Endodermal cell (in vitro differentiated cells): ENCODE measurements at regions not wholly inside any gene's neighbourhood (a gene's known extent, or its start where the extent isn't known, plus 50 kb on each side); places are given as distances from the start of the nearest gene placed in this dataset.

Experiments used
- DNase-seq: peaks from one replicate; pipeline ENCODE4 v3.0.0-alpha.2; 2017
- H3K27ac ChIP-seq: 2 replicates; pipeline ENCODE4 v1.5.1; 2013; ENCODE audit warnings: mild to moderate bottlenecking, low read depth, low read length, moderate library complexity
- H3K27me3 ChIP-seq: 2 replicates; pipeline ENCODE4 v1.6.1; 2013; ENCODE audit warnings: mild to moderate bottlenecking, low read length, moderate library complexity; ENCODE audit not compliant: insufficient read depth, control insufficient read depth, poor library complexity, severe bottlenecking
- H3K36me3 ChIP-seq: 2 replicates; pipeline ENCODE4 v1.7.0; 2013; ENCODE audit warnings: mild to moderate bottlenecking, low read length, moderate library complexity; ENCODE audit not compliant: control insufficient read depth, insufficient read depth
- H3K4me1 ChIP-seq: one replicate; pipeline ENCODE4 v1.7.0; 2013; ENCODE audit warnings: low read length; ENCODE audit not compliant: control insufficient read depth, insufficient read depth
- H3K4me3 ChIP-seq: 2 replicates; pipeline ENCODE4 v1.5.1; 2013; ENCODE audit warnings: mild to moderate bottlenecking, low read length, moderate library complexity
- H3K9ac ChIP-seq: 2 replicates; pipeline ENCODE4 v1.6.1; 2013; ENCODE audit warnings: mild to moderate bottlenecking, low read length, moderate library complexity; ENCODE audit not compliant: poor library complexity, severe bottlenecking; ENCODE audit errors: extremely low read depth
- H3K9me3 ChIP-seq: 2 replicates; pipeline ENCODE4 v1.6.1; 2013; ENCODE audit warnings: mild to moderate bottlenecking, low read length, moderate library complexity; ENCODE audit not compliant: control insufficient read depth
- H3K27ac Mint-ChIP-seq: 2 replicates; pipeline ENCODE4 v1.8.0; 2020; ENCODE audit warnings: mixed read lengths
- H3K27me3 Mint-ChIP-seq: 2 replicates; pipeline ENCODE4 v1.8.0; 2021; ENCODE audit warnings: mild to moderate bottlenecking, mixed read lengths; ENCODE audit not compliant: insufficient read depth
- H3K36me3 Mint-ChIP-seq: 2 replicates; pipeline ENCODE4 v1.8.0; 2020; ENCODE audit warnings: low read depth, mixed read lengths
- H3K4me1 Mint-ChIP-seq: 2 replicates; pipeline ENCODE4 v1.8.0; 2020; ENCODE audit warnings: mixed read lengths
- H3K4me3 Mint-ChIP-seq: 2 replicates; pipeline ENCODE4 v1.8.0; 2020; ENCODE audit warnings: mild to moderate bottlenecking, moderate library complexity, mixed read lengths
- H3K9me3 Mint-ChIP-seq: 2 replicates; pipeline ENCODE4 v1.8.0; 2020; ENCODE audit warnings: mild to moderate bottlenecking, mixed read lengths
- WGBS, 2 experiments: methylation state at CpG; one replicate each; pipeline versions ENCODE4 v1.1.5 to v1.1.7; 2013; ENCODE audit warnings: missing lambda C conversion rate in 2 of 2, mixed read lengths in 1 of 2; ENCODE audit not compliant: insufficient coverage in 1 of 2, insufficient read length in 1 of 2; 5-methylcytosine and 5-hydroxymethylcytosine counted together
- TF ChIP-seq, protein P1 (sequence below): fragments of 200-600 bp; sonication (generic); conservative IDR thresholded peaks from 2 replicates; pipeline ENCODE4 v1.5.0; 2021; ENCODE audit warnings: antibody characterized with exemption, mild to moderate bottlenecking

- peaks cover 10% of the 10 kb centered on the region for H3K9me3 ChIP-seq
- Mint-ChIP-seq H3K36me3 (no peaks in the 10 kb centered on the region), H3K4me3 (no peak overlapping the region), H3K9me3 (peaks cover 6% of the 10 kb centered on the region), H3K4me1 (peaks cover 7% of the 10 kb centered on the region), H3K27me3 (peaks cover 19% of the 10 kb centered on the region), H3K27ac (no peak overlapping the region)
- H3K4me1 ChIP-seq = peaks cover 3% of the 10 kb centered on the region
- H3K4me3 ChIP-seq = no peak overlapping the region
- H3K27me3 ChIP-seq = peaks cover 24% of the 10 kb centered on the region
- no CpG with 5 or more reads among the region's 1 CpG for WGBS, 2 experiments
- no peak overlapping the region for H3K9ac ChIP-seq
- TF ChIP-seq, protein P1, sequence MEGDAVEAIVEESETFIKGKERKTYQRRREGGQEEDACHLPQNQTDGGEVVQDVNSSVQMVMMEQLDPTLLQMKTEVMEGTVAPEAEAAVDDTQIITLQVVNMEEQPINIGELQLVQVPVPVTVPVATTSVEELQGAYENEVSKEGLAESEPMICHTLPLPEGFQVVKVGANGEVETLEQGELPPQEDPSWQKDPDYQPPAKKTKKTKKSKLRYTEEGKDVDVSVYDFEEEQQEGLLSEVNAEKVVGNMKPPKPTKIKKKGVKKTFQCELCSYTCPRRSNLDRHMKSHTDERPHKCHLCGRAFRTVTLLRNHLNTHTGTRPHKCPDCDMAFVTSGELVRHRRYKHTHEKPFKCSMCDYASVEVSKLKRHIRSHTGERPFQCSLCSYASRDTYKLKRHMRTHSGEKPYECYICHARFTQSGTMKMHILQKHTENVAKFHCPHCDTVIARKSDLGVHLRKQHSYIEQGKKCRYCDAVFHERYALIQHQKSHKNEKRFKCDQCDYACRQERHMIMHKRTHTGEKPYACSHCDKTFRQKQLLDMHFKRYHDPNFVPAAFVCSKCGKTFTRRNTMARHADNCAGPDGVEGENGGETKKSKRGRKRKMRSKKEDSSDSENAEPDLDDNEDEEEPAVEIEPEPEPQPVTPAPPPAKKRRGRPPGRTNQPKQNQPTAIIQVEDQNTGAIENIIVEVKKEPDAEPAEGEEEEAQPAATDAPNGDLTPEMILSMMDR = no peak
- H3K27ac ChIP-seq = no peak overlapping the region
- no peaks in the 10 kb centered on the region for H3K36me3 ChIP-seq
- DNase-seq = no peak
Observed at GRCh38 chr5:61281686-61282085, 50.4 kb upstream of the ZSWIM6 start.
